GM12892 (cell line): ENCODE measurements at regions not wholly inside any gene's neighbourhood (a gene's known extent, or its start where the extent isn't known, plus 50 kb on each side); places are given as distances from the start of the nearest gene placed in this dataset.
"Not testable (repeated sequence)": the region's sequence is repeated elsewhere in the genome, so short reads cannot be mapped to it uniquely, and the experiment has no call there.

ENCODE experiments used
- DNase-seq: peaks from one replicate; pipeline ENCODE4 v3.0.0; 2011; ENCODE audit not compliant: insufficient read length
- FAIRE-seq: peaks from 2 replicates; lab custom pipeline; 2011; peaks lifted over from hg19 to GRCh38; lab: Jason Lieb, UNC
- POLR2A ChIP-seq: IDR thresholded peaks from 2 replicates; pipeline ENCODE4 v1.6.1; 2011; ENCODE audit warnings: low read depth, low read length, control low read depth
- POLR2AphosphoS5 ChIP-seq: IDR thresholded peaks from 2 replicates; pipeline ENCODE4 v1.6.1; 2011; ENCODE audit warnings: low read depth, low read length, control low read depth
- TAF1 ChIP-seq: IDR thresholded peaks from 2 replicates; pipeline ENCODE4 v1.6.1; 2011; ENCODE audit warnings: low read depth, mild to moderate bottlenecking, control low read depth, low read length, borderline replicate concordance

- DNase-seq (no peak), FAIRE-seq (no peak)
- no peak for TF ChIP-seq POLR2AphosphoS5
- no peak for TF ChIP-seq TAF1
- no peak for TF ChIP-seq POLR2A
These were observed 330.2 kb downstream of the ZIC3 start for GRCh38 chrX:137896123-137896522.

- DNase-seq (no peak), FAIRE-seq (no peak)
These were observed 349.5 kb downstream of the ZIC3 start for GRCh38 chrX:137915466-137915865.

GRCh38 chrX:137916090-137916746, 350.3 kb downstream of the ZIC3 start:
- no peak for DNase-seq

More at GRCh38 chrX:137915466-137915865, 349.5 kb downstream of the ZIC3 start:
- TF ChIP-seq POLR2AphosphoS5 (no peak), TAF1 (no peak), POLR2A (no peak)

DNA sequence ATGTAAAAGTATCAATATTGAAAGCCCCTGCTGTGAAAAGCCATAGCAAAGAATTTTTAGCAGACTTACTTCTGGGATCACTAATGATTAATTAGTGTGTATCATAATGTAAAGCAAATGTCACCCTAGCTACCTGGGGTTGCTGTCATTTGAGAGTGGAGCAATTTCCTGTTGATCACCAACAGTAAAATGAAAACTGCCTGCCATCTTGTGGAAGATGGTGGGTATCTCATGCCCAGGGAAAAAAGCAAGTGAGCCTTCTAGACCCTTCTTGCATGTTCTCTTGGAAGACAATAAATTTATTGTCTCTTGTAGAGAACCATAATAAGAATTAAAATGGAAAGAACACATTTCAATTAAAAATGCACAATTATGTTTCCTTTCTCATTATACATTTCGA, 360.2 kb downstream of the ZIC3 start:
- no peak for TF ChIP-seq TAF1
- no peak for TF ChIP-seq POLR2AphosphoS5
- no peak for TF ChIP-seq POLR2A
- FAIRE-seq: no peak
- DNase-seq: no peak

More at GRCh38 chrX:137916090-137916746, 350.3 kb downstream of the ZIC3 start:
- TF ChIP-seq POLR2A (no peak), TAF1 (no peak), POLR2AphosphoS5 (no peak)
- FAIRE-seq: no peak

- no peak for TF ChIP-seq POLR2A
- TF ChIP-seq TAF1: no peak
- no peak for TF ChIP-seq POLR2AphosphoS5
- FAIRE-seq (no peak), DNase-seq (no peak)
These were observed 364.0 kb downstream of the ZIC3 start for GRCh38 chrX:137929951-137930350.

DNA sequence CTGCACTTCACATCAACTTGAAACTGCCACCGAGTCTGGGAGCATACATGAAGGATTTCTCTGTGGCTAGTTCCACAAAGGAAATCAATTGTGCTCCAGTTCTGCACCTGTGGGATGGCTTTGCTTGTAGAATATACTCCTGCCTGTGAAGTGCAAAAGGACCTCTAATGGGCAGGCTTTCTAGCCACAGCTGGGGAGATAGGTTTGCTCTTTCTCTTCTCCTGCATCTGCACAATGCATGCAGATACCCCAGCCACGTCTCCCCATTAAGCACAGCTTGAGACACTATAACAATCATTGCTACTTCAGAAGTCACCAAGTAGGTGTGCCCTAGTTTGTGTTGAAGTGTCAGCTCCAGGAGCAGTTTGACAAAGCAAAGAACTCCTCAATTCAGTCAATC, 364.6 kb downstream of the ZIC3 start:
- TF ChIP-seq POLR2A (no peak), POLR2AphosphoS5 (no peak), TAF1 (no peak)
- DNase-seq: no peak
- FAIRE-seq: no peak

GRCh38 chrX:137934214-137934613, 368.3 kb downstream of the ZIC3 start:
- DNase-seq, FAIRE-seq: not testable (repeated sequence)

DNA sequence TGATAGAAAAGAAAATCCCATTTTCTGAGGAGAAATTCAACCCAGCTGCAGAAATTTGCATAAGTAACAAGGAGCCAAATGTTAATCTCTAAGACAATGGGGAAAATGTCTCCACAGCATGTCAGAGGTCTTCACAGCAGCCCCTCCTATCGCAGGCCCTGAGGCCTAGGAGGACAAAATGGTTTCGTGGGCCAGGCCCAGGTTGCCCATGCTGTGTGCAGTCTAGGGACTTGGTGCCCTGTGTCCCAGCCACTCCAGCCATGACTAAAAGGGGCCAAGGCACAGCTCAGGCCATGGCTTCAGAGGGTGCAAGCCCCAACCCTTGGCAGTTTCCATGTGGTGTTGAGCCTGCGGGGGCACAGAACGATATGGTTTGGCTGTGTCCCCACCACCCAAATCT, 369.0 kb downstream of the ZIC3 start:
- not testable (repeated sequence) for DNase-seq, FAIRE-seq

DNA sequence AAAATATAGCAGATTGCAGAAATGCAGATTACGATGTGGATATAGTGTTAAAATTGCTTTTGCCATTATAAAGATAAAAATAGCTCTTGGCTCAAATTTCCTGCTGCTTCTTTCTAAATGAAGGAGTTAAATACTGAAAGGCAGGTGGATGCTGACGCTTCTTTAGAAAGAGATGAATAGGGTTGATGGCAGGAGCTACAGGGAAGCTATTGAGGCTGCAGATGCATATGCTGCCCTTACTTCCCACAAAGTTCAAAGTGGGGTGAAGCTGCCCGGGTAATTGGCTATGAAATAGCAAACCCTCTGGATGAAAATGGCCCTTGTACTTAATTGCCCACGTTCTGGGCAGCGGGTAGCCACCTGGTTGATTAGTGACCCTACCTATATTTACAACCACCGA, 379.5 kb downstream of the ZIC3 start:
- FAIRE-seq: no peak
- DNase-seq: no peak
- TF ChIP-seq TAF1 (no peak), POLR2AphosphoS5 (no peak), POLR2A (no peak)

- no peak for TF ChIP-seq POLR2AphosphoS5
- no peak for TF ChIP-seq TAF1
- FAIRE-seq (no peak), DNase-seq (no peak)
These were observed 403.3 kb downstream of the ZIC3 start for GRCh38 chrX:137969191-137969590.

DNA sequence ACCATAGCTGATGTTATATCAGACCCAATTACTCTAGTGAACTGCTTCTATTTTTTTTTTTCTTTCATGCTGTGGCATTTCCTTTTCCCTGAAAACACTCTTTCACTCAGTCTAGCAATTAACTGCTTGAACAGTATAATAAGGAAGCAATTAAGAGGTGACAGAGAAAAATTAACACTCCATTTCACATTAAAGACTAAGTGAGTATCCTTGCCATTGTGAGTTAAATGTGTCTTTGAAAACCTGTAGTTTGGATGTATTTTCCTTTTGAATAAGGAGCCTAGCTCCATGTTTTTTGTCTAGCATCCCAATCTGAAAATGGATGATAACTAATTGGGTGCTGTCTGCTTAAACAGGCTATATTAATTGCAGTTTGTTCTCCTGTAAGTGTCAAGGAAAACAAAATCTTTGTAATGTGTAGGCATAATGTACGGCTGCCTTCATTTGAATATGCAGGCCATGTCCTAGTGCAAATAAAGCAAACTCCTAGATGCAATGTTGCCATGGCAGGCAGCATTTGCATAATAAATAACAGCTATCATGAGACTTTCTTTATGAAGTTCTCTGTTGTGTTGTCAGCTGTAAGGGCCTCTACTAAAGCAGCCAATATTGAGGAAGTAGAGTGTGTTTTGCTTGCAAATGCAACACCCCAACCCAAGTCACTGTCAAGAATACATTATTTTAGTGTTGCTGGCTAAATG, 416.7 kb downstream of the ZIC3 start:
- no peak for DNase-seq

DNA sequence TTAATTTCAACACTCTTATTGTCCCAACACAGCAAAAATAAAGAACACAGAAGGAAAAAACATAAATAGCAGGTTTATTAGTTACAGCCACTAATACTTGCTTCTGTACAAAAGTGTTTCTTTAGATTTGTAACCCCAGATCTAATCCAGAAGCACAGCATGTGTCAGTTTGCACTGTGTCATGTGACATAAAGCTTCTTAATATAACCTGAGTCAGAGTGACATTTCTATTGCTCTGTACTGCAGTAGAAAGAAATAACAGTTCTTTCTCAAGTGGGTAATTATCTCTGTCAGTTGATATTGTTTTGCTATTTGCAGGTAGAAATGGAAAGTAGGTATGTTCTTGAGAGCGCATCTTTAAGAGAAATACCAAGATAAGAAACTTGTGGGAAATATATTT, 422.5 kb downstream of the ZIC3 start:
- no peak for TF ChIP-seq TAF1
- DNase-seq: no peak
- no peak for FAIRE-seq

More for the DNA sequence above, 416.7 kb downstream of the ZIC3 start:
- TF ChIP-seq TAF1: no peak
- no peak for TF ChIP-seq POLR2AphosphoS5
- no peak for TF ChIP-seq POLR2A
- no peak for FAIRE-seq

GRCh38 chrX:137998619-137999018, 432.7 kb downstream of the ZIC3 start:
- FAIRE-seq: no peak
- TF ChIP-seq POLR2AphosphoS5 (no peak), TAF1 (no peak), POLR2A (no peak)
- no peak for DNase-seq
